DND-41 (cell line): ENCODE measurements at regions not wholly inside any gene's neighbourhood (a gene's known extent, or its start where the extent isn't known, plus 50 kb on each side); places are given as distances from the start of the nearest gene placed in this dataset.

Experiments used
- ATAC-seq: fragments of 200-7000 bp; cut with Tn5 transposase; 3 replicates; pipeline ENCODE4 v1.9.1; 2021; ENCODE audit warnings: low read depth; ENCODE audit not compliant: insufficient read depth
- DNase-seq: peaks from one replicate; pipeline ENCODE4 v3.0.0-alpha.2; 2020
- H2AFZ ChIP-seq: 2 replicates; pipeline ENCODE4 v1.6.0; 2012; ENCODE audit warnings: low read depth, low read length
- H3K27ac ChIP-seq: 2 replicates; pipeline ENCODE4 v1.5.1; 2012; ENCODE audit warnings: low read length, inconsistent platforms
- H3K27me3 ChIP-seq: fragments of 200-600 bp; sonication (generic); 2 replicates; pipeline ENCODE4 v1.6.0; 2012; ENCODE audit warnings: low read length, mild to moderate bottlenecking, inconsistent platforms; ENCODE audit not compliant: insufficient read depth, poor library complexity
- H3K36me3 ChIP-seq: 2 replicates; pipeline ENCODE4 v1.5.1; 2012; ENCODE audit warnings: low read length, inconsistent platforms; ENCODE audit not compliant: insufficient read depth
- H3K4me1 ChIP-seq: 2 replicates; pipeline ENCODE4 v1.5.1; 2012; ENCODE audit warnings: mild to moderate bottlenecking, low read length; ENCODE audit not compliant: insufficient read depth
- H3K4me2 ChIP-seq: 2 replicates; pipeline ENCODE4 v1.6.0; 2012; ENCODE audit warnings: mild to moderate bottlenecking, moderate library complexity, low read length, inconsistent platforms; ENCODE audit not compliant: insufficient read depth
- H3K4me3 ChIP-seq, 2 experiments: fragments of 200-600 bp in 1 of 2; shearing (Covaris generic) in 1 of 2; 2 replicates each; pipeline ENCODE4 v1.5.1; 2012 to 2016; ENCODE audit warnings: inconsistent platforms in 2 of 2, low read length in 2 of 2, mild to moderate bottlenecking in 2 of 2, low read depth in 1 of 2, moderate library complexity in 1 of 2
- H3K79me2 ChIP-seq: 2 replicates; pipeline ENCODE4 v1.6.0; 2012; ENCODE audit warnings: low read length, inconsistent platforms; ENCODE audit not compliant: insufficient read depth
- H3K9ac ChIP-seq: 2 replicates; pipeline ENCODE4 v1.6.0; 2012; ENCODE audit warnings: low read depth, mild to moderate bottlenecking, inconsistent platforms, low read length, moderate library complexity
- H3K9me3 ChIP-seq: 2 replicates; pipeline ENCODE4 v1.5.1; 2012; ENCODE audit warnings: low read length, moderate library complexity, mild to moderate bottlenecking, inconsistent platforms; ENCODE audit not compliant: insufficient read depth, severe bottlenecking
- H4K20me1 ChIP-seq: 2 replicates; pipeline ENCODE4 v1.6.0; 2012; ENCODE audit warnings: low read length; ENCODE audit not compliant: insufficient read depth
- CTCF ChIP-seq: IDR thresholded peaks from 2 replicates; pipeline ENCODE4 v1.5.1; 2012; ENCODE audit warnings: borderline replicate concordance, low read length, moderate library complexity, mild to moderate bottlenecking; ENCODE audit not compliant: poor library complexity, severe bottlenecking; ENCODE audit errors: extremely low read depth
- EZH2 ChIP-seq: IDR thresholded peaks from 3 replicates; pipeline ENCODE4 v1.6.1; 2012; ENCODE audit warnings: borderline replicate concordance, low read depth, mild to moderate bottlenecking, moderate library complexity, low read length, inconsistent platforms; ENCODE audit not compliant: severe bottlenecking

- no peaks in the 10 kb centered on the region for H3K79me2 ChIP-seq
- DNase-seq = no peak
- H3K36me3 ChIP-seq = no peaks in the 10 kb centered on the region
- no peaks in the 10 kb centered on the region for H3K9me3 ChIP-seq
- H3K27me3 ChIP-seq = peaks cover 14% of the 10 kb centered on the region
- no peaks in the 10 kb centered on the region for H3K4me1 ChIP-seq
- ATAC-seq = no peak
- H3K4me2 ChIP-seq = no peak overlapping the region
- TF ChIP-seq CTCF = no peak
- TF ChIP-seq EZH2 = no peak
- no peaks in the 10 kb centered on the region for H4K20me1 ChIP-seq
- no peak overlapping the region for H3K9ac ChIP-seq
- H3K4me3 ChIP-seq = no peak overlapping the region
- no peak overlapping the region for H3K27ac ChIP-seq
- no peak overlapping the region for H2AFZ ChIP-seq
Measured at GRCh38 chr13:29676941-29677452, 81.5 kb upstream of the SLC7A1 start.

- no peaks in the 10 kb centered on the region for H3K4me1 ChIP-seq
- TF ChIP-seq EZH2 (no peak), CTCF (no peak)
- ATAC-seq = no peak
- H3K4me3 ChIP-seq = no peak overlapping the region
- H3K36me3 ChIP-seq = no peaks in the 10 kb centered on the region
- no peak overlapping the region for H3K9ac ChIP-seq
- no peaks in the 10 kb centered on the region for H3K79me2 ChIP-seq
- H3K4me2 ChIP-seq = no peak overlapping the region
- H4K20me1 ChIP-seq = no peaks in the 10 kb centered on the region
- no peak overlapping the region for H3K27ac ChIP-seq
- H3K27me3 ChIP-seq = peaks cover 14% of the 10 kb centered on the region
- DNase-seq = no peak
- H3K9me3 ChIP-seq = no peaks in the 10 kb centered on the region
- H2AFZ ChIP-seq = no peak overlapping the region
Measured at GRCh38 chr13:29676535-29676934, 81.0 kb upstream of the SLC7A1 start.

- no peak for ATAC-seq
- H3K9me3 ChIP-seq = no peaks in the 10 kb centered on the region
- H4K20me1 ChIP-seq = no peaks in the 10 kb centered on the region
- DNase-seq = no peak
- no peak for TF ChIP-seq EZH2
- TF ChIP-seq CTCF = no peak
- H3K4me2 ChIP-seq = no peak overlapping the region
- no peaks in the 10 kb centered on the region for H3K36me3 ChIP-seq
- no peaks in the 10 kb centered on the region for H3K79me2 ChIP-seq
- H3K4me3 ChIP-seq = no peak overlapping the region
- no peak overlapping the region for H3K27ac ChIP-seq
- peaks cover 6% of the 10 kb centered on the region for H3K27me3 ChIP-seq
- H3K4me1 ChIP-seq = no peaks in the 10 kb centered on the region
- no peak overlapping the region for H3K9ac ChIP-seq
- H2AFZ ChIP-seq = no peak overlapping the region
Measured at GRCh38 chr13:29674532-29674931, 79.0 kb upstream of the SLC7A1 start.

GRCh38 chr13:29664591-29664990, 69.1 kb upstream of the SLC7A1 start:
- Histone ChIP-seq H3K27ac (no peak overlapping the region), H3K4me2 (no peak overlapping the region), H3K79me2 (no peaks in the 10 kb centered on the region), H4K20me1 (no peaks in the 10 kb centered on the region), H3K4me3 (no peak overlapping the region), H2AFZ (no peak overlapping the region), H3K4me1 (no peaks in the 10 kb centered on the region), H3K9ac (no peak overlapping the region), H3K36me3 (no peaks in the 10 kb centered on the region), H3K9me3 (peaks cover 3% of the 10 kb centered on the region), H3K27me3 (no peaks in the 10 kb centered on the region)
- no peak for ATAC-seq
- no peak for DNase-seq
- TF ChIP-seq EZH2 (no peak), CTCF (no peak)
